ENCODE measurements at regions not wholly inside any gene's neighbourhood (a gene's known extent, or its start where the extent isn't known, plus 50 kb on each side); places are given as distances from the start of the nearest gene placed in this dataset.

DNA sequence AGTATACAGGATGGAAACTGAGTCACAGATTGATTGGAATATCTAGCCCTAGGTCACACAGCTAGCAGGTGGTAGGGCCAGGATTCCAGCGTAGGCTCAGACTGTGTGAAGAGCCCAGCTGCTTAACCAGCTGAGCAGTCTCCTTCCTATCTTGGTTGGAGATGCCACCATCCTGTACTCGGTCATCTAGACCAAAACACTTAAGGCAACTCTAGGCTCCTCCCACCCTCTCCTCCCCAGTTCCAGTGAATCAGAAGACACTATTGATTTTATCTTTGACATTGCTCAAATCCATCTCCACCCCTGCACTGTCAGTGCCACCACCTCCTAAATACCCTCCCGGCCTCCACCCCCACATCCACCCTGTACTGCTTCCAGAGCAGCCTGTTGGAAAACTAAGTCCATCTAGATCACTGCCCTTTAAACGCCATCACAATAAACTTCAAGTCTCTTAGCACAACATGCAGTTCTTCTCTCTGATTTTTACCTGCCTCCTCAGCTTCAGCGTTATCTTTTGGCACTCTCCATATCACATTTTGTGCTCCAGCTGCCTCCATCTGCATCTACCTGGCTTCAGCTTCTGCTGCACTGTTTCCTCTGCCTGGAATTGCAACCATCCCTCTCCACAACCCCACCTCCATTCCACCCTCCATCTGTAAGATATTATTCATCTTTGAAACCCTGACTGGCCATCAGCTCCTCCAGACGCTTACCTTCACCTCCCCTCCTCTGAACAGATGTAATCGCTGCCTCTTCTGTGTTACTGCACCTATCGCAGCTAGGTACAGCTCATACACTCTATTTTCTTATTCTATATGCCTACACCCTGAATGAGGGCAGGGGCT lies 86.8 kb upstream of the ACP3 start:
- Histone ChIP-seq H2AFZ (replicated peaks) (no peak overlapping the region), H3K4me2 (no peak overlapping the region), H3K4me3 (no peak overlapping the region), H3K79me2 (ENCODE audit: low read depth) (no peaks in the 10 kb centered on the region), H3K27ac (no peak overlapping the region), H3K27me3 (no peaks in the 10 kb centered on the region), H3K4me1 (no peaks in the 10 kb centered on the region), H3F3A (ENCODE audit: low read depth) (no peaks in the 10 kb centered on the region), H4K20me1 (ENCODE audit: low read depth) (no peaks in the 10 kb centered on the region), H3K9me3 (ENCODE audit: low read depth) (no peaks in the 10 kb centered on the region), H3K9ac (no peak overlapping the region), H3K36me3 (no peaks in the 10 kb centered on the region)
- H3K4me3 Mint-ChIP-seq = no peak overlapping the region
- no peak for DNase-seq (ENCODE audit: low spot score)
- peaks cover 4% of the 10 kb centered on the region for H3K27me3 Mint-ChIP-seq (ENCODE audit: insufficient read depth, low read depth)
- H3K27ac Mint-ChIP-seq = no peak overlapping the region
- TF ChIP-seq EZH2phosphoT487 (IDR thresholded peaks at IDR 0.05) = no peak
- no peak for TF ChIP-seq EZH2 (IDR thresholded peaks at IDR 0.05)
- no peak for TF ChIP-seq CTCF (IDR thresholded peaks at IDR 0.05)
- H3K36me3 Mint-ChIP-seq = peaks cover 2% of the 10 kb centered on the region
- H3K4me1 Mint-ChIP-seq = peaks cover 2% of the 10 kb centered on the region
- H3K9me3 Mint-ChIP-seq = no peaks in the 10 kb centered on the region

- no peak overlapping the region for H2AFZ ChIP-seq (replicated peaks)
- peaks cover 2% of the 10 kb centered on the region for H3K4me1 Mint-ChIP-seq
- H3K9me3 ChIP-seq (ENCODE audit: low read depth) = no peaks in the 10 kb centered on the region
- H3K79me2 ChIP-seq (ENCODE audit: low read depth) = no peaks in the 10 kb centered on the region
- TF ChIP-seq EZH2 (IDR thresholded peaks at IDR 0.05) = no peak
- TF ChIP-seq CTCF (IDR thresholded peaks at IDR 0.05) = no peak
- TF ChIP-seq EZH2phosphoT487 (IDR thresholded peaks at IDR 0.05) = no peak
- H3K4me3 ChIP-seq = no peak overlapping the region
- no peak overlapping the region for H3K4me2 ChIP-seq
- H4K20me1 ChIP-seq (ENCODE audit: low read depth) = no peaks in the 10 kb centered on the region
- H3K9me3 Mint-ChIP-seq = no peaks in the 10 kb centered on the region
- peaks cover 2% of the 10 kb centered on the region for H3K36me3 Mint-ChIP-seq
- H3K27me3 ChIP-seq = no peaks in the 10 kb centered on the region
- no peak overlapping the region for H3K27ac Mint-ChIP-seq
- H3K9ac ChIP-seq = no peak overlapping the region
- no peaks in the 10 kb centered on the region for H3F3A ChIP-seq (ENCODE audit: low read depth)
- no peak for DNase-seq (ENCODE audit: low spot score)
- peaks cover 4% of the 10 kb centered on the region for H3K27me3 Mint-ChIP-seq (ENCODE audit: insufficient read depth, low read depth)
- H3K4me3 Mint-ChIP-seq = no peak overlapping the region
- no peaks in the 10 kb centered on the region for H3K4me1 ChIP-seq
- no peak overlapping the region for H3K27ac ChIP-seq
- no peaks in the 10 kb centered on the region for H3K36me3 ChIP-seq
Measured at GRCh38 chr3:132231633-132232032, 85.6 kb upstream of the ACP3 start.

DNA sequence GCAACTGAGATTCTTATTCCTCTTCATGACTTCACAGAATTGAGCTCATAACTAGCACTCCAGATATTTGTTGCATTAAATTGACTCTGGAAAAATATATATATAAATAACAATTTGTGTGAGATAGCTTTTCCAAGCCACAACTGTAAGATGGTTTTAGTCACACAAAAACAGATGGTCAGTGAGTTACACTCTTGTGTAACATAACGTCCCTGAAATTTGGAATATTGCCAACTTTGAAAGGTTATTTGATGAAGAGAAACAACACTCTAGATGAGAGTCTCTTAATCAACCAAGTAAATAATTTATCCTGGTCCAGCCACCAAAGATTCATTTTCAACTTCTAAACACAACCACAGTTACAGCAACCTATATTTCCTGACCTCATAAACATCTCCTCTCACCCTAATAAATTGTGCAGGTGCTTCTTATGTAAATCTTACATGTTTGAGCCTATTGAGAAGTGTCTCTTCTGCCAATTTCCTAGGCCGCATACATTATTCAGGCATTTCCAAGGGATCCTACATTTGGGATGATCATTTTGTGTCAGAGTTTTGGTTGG lies 84.9 kb upstream of the ACP3 start:
- no peak overlapping the region for H3K27ac ChIP-seq
- no peaks in the 10 kb centered on the region for H3K79me2 ChIP-seq (ENCODE audit: low read depth)
- no peaks in the 10 kb centered on the region for H3K9me3 Mint-ChIP-seq
- H3K27ac Mint-ChIP-seq = no peak overlapping the region
- H3K27me3 Mint-ChIP-seq (ENCODE audit: insufficient read depth, low read depth) = peaks cover 4% of the 10 kb centered on the region
- H4K20me1 ChIP-seq (ENCODE audit: low read depth) = no peaks in the 10 kb centered on the region
- no peak overlapping the region for H3K9ac ChIP-seq
- peaks cover 2% of the 10 kb centered on the region for H3K4me1 Mint-ChIP-seq
- no peak overlapping the region for H3K4me3 Mint-ChIP-seq
- no peaks in the 10 kb centered on the region for H3K27me3 ChIP-seq
- H3K36me3 ChIP-seq = no peaks in the 10 kb centered on the region
- no peaks in the 10 kb centered on the region for H3K4me1 ChIP-seq
- no peak for TF ChIP-seq CTCF (IDR thresholded peaks at IDR 0.05)
- H3F3A ChIP-seq (ENCODE audit: low read depth) = no peaks in the 10 kb centered on the region
- H3K4me2 ChIP-seq = no peak overlapping the region
- no peak for DNase-seq (ENCODE audit: low spot score)
- H2AFZ ChIP-seq (replicated peaks) = no peak overlapping the region
- H3K36me3 Mint-ChIP-seq = no peaks in the 10 kb centered on the region
- no peak overlapping the region for H3K4me3 ChIP-seq
- no peaks in the 10 kb centered on the region for H3K9me3 ChIP-seq (ENCODE audit: low read depth)
